Calu3 (cell line): ENCODE measurements at regions not wholly inside any gene's neighbourhood (a gene's known extent, or its start where the extent isn't known, plus 50 kb on each side); places are given as distances from the start of the nearest gene placed in this dataset.

Source experiments
- BruUV-seq: library from RNA; stranded (reverse); fragments of 400-500 nt; replicated peaks from 2 replicates; lab custom pipeline; 2021; lab: Mats Ljungman, UMichigan
- CTCF ChIA-PET: fragments of 300-600 bp; sonication (Branson Sonifier 250); formaldehyde crosslinking; loops from one replicate; lab custom pipeline; 2022; ENCODE audit warnings: antibody characterized with exemption; lab: Charles Lee
- DNase-seq: peaks from one replicate; pipeline ENCODE4 v3.0.0; 2022
- H3K27ac Mint-ChIP-seq: one replicate; pipeline ENCODE4 v1.8.0; 2022; ENCODE audit warnings: mixed read lengths; ENCODE audit not compliant: unreplicated experiment
- H3K27me3 Mint-ChIP-seq: one replicate; pipeline ENCODE4 v1.8.0; 2022; ENCODE audit warnings: mixed read lengths; ENCODE audit not compliant: unreplicated experiment
- H3K36me3 Mint-ChIP-seq: one replicate; pipeline ENCODE4 v1.8.0; 2022; ENCODE audit warnings: mild to moderate bottlenecking, moderate library complexity, mixed read lengths; ENCODE audit not compliant: insufficient read depth, unreplicated experiment
- H3K4me1 Mint-ChIP-seq: one replicate; pipeline ENCODE4 v1.8.0; 2022; ENCODE audit warnings: mild to moderate bottlenecking, low read depth, mixed read lengths; ENCODE audit not compliant: unreplicated experiment
- H3K4me3 Mint-ChIP-seq: one replicate; pipeline ENCODE4 v1.8.0; 2022; ENCODE audit warnings: mild to moderate bottlenecking, low read depth, moderate library complexity, mixed read lengths; ENCODE audit not compliant: unreplicated experiment
- H3K9me3 Mint-ChIP-seq: one replicate; pipeline ENCODE4 v1.8.0; 2022; ENCODE audit warnings: low read depth, mixed read lengths; ENCODE audit not compliant: unreplicated experiment
- CTCF ChIP-seq: fragments of 200-600 bp; IDR thresholded peaks from one replicate; pipeline ENCODE4 v1.8.0; 2022; ENCODE audit warnings: antibody characterized with exemption; ENCODE audit not compliant: unreplicated experiment
- intact Hi-C: fragments of 100-400 bp; cut with micrococcal nuclease; formaldehyde crosslinking; loops from one replicate; pipeline ENCODE4 v1.10.0; 2022; ENCODE audit not compliant: unreplicated experiment

- no TSS peak for BruUV-seq
- H3K36me3 Mint-ChIP-seq, result no peaks in the 10 kb centered on the region
- H3K27ac Mint-ChIP-seq, result no peak overlapping the region
- intact Hi-C loops, result no loop called here
- TF ChIP-seq CTCF, result no peak
- H3K27me3 Mint-ChIP-seq, result no peaks in the 10 kb centered on the region
- H3K4me3 Mint-ChIP-seq, result no peak overlapping the region
- no peaks in the 10 kb centered on the region for H3K4me1 Mint-ChIP-seq
- H3K9me3 Mint-ChIP-seq, result no peaks in the 10 kb centered on the region
- CTCF ChIA-PET, result no interaction called here
- no peak for DNase-seq
Measured at GRCh38 chr10:33122014-33122809, 164.2 kb upstream of the ITGB1 start.

DNA sequence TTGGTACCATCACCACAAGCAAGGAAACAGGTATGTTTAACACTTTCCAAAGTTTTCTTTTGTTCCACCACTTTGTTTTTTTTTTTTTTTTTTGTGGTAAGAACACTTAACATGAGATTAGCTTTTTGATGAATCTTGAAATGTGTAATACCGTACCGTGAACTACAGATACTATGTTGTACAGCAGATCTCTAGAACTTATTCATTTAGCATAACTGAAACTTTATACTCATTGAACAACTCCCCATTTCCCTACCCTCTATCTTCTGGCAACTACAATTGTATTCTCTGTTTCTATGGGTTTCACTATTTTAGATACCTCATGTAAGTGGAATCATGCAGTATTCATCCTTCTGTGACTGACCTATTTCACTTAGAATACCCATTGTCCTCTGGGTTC is 162.7 kb upstream of the ITGB1 start:
- no TSS peak for BruUV-seq
- Mint-ChIP-seq H3K9me3 (no peaks in the 10 kb centered on the region), H3K4me1 (peaks cover 13% of the 10 kb centered on the region), H3K27me3 (no peaks in the 10 kb centered on the region), H3K4me3 (no peak overlapping the region), H3K36me3 (no peaks in the 10 kb centered on the region), H3K27ac (no peak overlapping the region)
- no peak for TF ChIP-seq CTCF
- intact Hi-C loops, result no loop called here
- CTCF ChIA-PET, result interaction anchor here (0.6 kb wide), 1 partner anchor 1004 kb away, joined by 4 read pairs; no protein-coding TSS in a partner anchor
- DNase-seq, result no peak

DNA sequence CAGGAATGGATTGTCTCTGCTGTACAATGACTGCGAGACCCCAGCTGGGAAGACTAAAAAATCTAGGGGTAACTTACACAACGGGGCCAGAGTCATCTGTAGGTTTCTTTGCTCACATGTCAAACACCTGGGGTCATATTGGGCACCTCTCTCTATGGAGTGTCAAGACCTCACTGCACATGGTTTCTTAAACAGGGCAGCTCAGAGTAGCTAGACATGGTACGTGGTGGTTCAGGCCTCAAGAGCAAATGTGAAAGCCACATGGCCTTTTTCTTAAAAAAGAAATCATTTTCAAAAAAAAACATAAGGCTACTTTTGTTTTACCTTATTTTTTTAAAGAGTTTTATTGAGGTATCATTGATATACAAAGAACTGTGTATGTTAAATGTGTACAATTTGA is 162.2 kb upstream of the ITGB1 start:
- no peak overlapping the region for H3K4me3 Mint-ChIP-seq
- peaks cover 17% of the 10 kb centered on the region for H3K4me1 Mint-ChIP-seq
- BruUV-seq, result no TSS peak
- H3K9me3 Mint-ChIP-seq, result no peaks in the 10 kb centered on the region
- no peak for DNase-seq
- no peaks in the 10 kb centered on the region for H3K36me3 Mint-ChIP-seq
- TF ChIP-seq CTCF, result no peak
- intact Hi-C loops, result no loop called here
- H3K27ac Mint-ChIP-seq, result no peak overlapping the region
- no peaks in the 10 kb centered on the region for H3K27me3 Mint-ChIP-seq
- CTCF ChIA-PET, result no interaction called here

DNA sequence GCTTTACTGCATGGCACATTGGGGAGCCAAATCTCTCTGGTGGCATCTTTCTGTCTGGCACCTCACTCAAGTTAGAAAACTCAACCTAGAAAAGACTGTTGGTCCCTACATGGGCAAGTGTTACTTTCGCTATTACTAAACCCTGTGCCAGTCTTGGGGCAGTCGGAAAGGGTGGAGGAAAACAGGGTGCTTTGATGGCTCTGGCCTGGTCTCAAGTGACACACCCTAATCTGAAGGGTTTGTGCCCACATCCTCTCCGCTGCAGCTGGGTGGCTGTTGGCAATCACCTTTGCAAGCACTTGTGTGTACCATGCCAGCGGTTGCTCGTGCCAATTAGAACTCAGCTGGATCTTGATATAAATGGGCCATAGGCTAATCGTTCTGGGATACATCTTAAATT is 159.8 kb upstream of the ITGB1 start:
- Mint-ChIP-seq H3K9me3 (no peaks in the 10 kb centered on the region), H3K4me3 (no peak overlapping the region), H3K36me3 (no peaks in the 10 kb centered on the region), H3K4me1 (peaks cover 29% of the 10 kb centered on the region), H3K27ac (no peak overlapping the region), H3K27me3 (no peaks in the 10 kb centered on the region)
- intact Hi-C loops, result loop anchor here (2.0 kb wide), 1 partner anchor 37 kb away; no protein-coding TSS in a partner anchor
- no peak for DNase-seq
- CTCF ChIA-PET, result no interaction called here
- BruUV-seq, result no TSS peak
- no peak for TF ChIP-seq CTCF
